HepG2 (cell line): ENCODE measurements at regions not wholly inside any gene's neighbourhood (a gene's known extent, or its start where the extent isn't known, plus 50 kb on each side); places are given as distances from the start of the nearest gene placed in this dataset.

Experiments used
- ATAC-seq: fragments of 200-7000 bp; cut with Tn5 transposase; 3 replicates; pipeline ENCODE4 v1.9.1; 2020; ENCODE audit warnings: mild to moderate bottlenecking, moderate library complexity
- BruUV-seq: library from RNA; stranded (reverse); fragments of 400-500 nt; replicated peaks from 2 replicates; lab custom pipeline; 2021; lab: Mats Ljungman, UMichigan
- CTCF ChIA-PET: fragments of 300-600 bp; formaldehyde crosslinking; extraction: SDS; loops from one replicate; lab custom pipeline; 2021; ENCODE audit warnings: low total read pairs, inconsistent platforms, low intra/inter-chr PET ratio; lab: Yijun Ruan, JAX
- POLR2A ChIA-PET: fragments of 350-600 bp; sonication (Branson Sonifier 250); formaldehyde crosslinking; loops from one replicate; lab custom pipeline; 2020; ENCODE audit warnings: antibody characterized with exemption, inconsistent platforms; lab: Yijun Ruan, JAX
- DNase-seq: peaks from one replicate; pipeline ENCODE4 v3.0.0-alpha.2; 2015; ENCODE audit warnings: low spot score
- FAIRE-seq: peaks from 3 replicates; lab custom pipeline; 2011; peaks lifted over from hg19 to GRCh38; lab: Jason Lieb, UNC
- H2AFZ ChIP-seq: one replicate; pipeline ENCODE4 v1.6.1; 2011; ENCODE audit warnings: low read length, inconsistent platforms
- H3K27ac ChIP-seq: fragments of 300-600 bp; 3 replicates; pipeline ENCODE4 v1.8.0; 2011; ENCODE audit warnings: mixed run types, mild to moderate bottlenecking, mixed read lengths, low read length, inconsistent platforms; ENCODE audit not compliant: insufficient read depth; ENCODE audit errors: extremely low read length
- H3K27me3 ChIP-seq, 2 experiments: fragments of 200-600 bp in 1 of 2; 2 replicates in 1 of 2; 3 replicates in 1 of 2; pipeline versions ENCODE4 v1.6.0 to v1.8.0; 2011; ENCODE audit warnings: low read length in 2 of 2, mild to moderate bottlenecking in 2 of 2, moderate library complexity in 2 of 2, inconsistent platforms in 1 of 2; ENCODE audit not compliant: insufficient read depth in 2 of 2, control insufficient read depth in 1 of 2
- H3K36me3 ChIP-seq, 2 experiments: fragments of 200-600 bp in 1 of 2; replicated peaks in 1 of 2; 2 replicates in 1 of 2; 3 replicates in 1 of 2; pipeline versions ENCODE4 v1.5.1 to v1.8.0; 2011; ENCODE audit warnings: low read length in 2 of 2, inconsistent platforms in 1 of 2; ENCODE audit not compliant: insufficient read depth in 2 of 2, control insufficient read depth in 1 of 2
- H3K4me1 ChIP-seq: 2 replicates; pipeline ENCODE4 v1.5.1; 2012; ENCODE audit warnings: low read length, inconsistent platforms; ENCODE audit not compliant: insufficient read depth
- H3K4me2 ChIP-seq: 2 replicates; pipeline ENCODE4 v1.6.0; 2011; ENCODE audit warnings: low read depth, low read length, inconsistent platforms
- H3K4me3 ChIP-seq, 3 experiments: fragments of 200-600 bp in 1 of 3; sonication (generic), shearing (Covaris generic) in 1 of 3; replicated peaks in 1 of 3; 2 replicates each; pipeline ENCODE4 v1.5.1; 2011 to 2016; ENCODE audit warnings: low read length in 3 of 3, inconsistent platforms in 2 of 3, low read depth in 2 of 3, mild to moderate bottlenecking in 2 of 3, control low read depth in 1 of 3, mixed read lengths in 1 of 3; ENCODE audit not compliant: insufficient read depth in 1 of 3
- H3K79me2 ChIP-seq: one replicate; pipeline ENCODE4 v1.6.1; 2011; ENCODE audit warnings: low read length, inconsistent platforms; ENCODE audit not compliant: insufficient read depth
- H3K9ac ChIP-seq: 2 replicates; pipeline ENCODE4 v1.6.0; 2011; ENCODE audit warnings: mild to moderate bottlenecking, low read depth, low read length, inconsistent platforms; ENCODE audit not compliant: insufficient read depth
- H3K9me3 ChIP-seq: 2 replicates; pipeline ENCODE4 v1.5.1; 2012; ENCODE audit warnings: mild to moderate bottlenecking, low read length
- H4K20me1 ChIP-seq: 2 replicates; pipeline ENCODE4 v1.6.0; 2011; ENCODE audit warnings: inconsistent platforms, mild to moderate bottlenecking, low read length, moderate library complexity; ENCODE audit not compliant: insufficient read depth
- ARID4A ChIP-seq: sonication (generic); formaldehyde crosslinking; IDR thresholded peaks from 2 replicates; pipeline ENCODE4 v1.5.0; 2020; ENCODE audit warnings: mild to moderate bottlenecking, missing genetic modification reagents, borderline replicate concordance
- ATF4 ChIP-seq, 2 experiments: fragments of 450-650 bp in 1 of 2; sonication (generic) in 1 of 2; formaldehyde crosslinking; IDR thresholded peaks; 2 replicates each; pipeline versions ENCODE4 v1.5.0 to v1.8.0; 2020 to 2022; ENCODE audit warnings: mild to moderate bottlenecking in 1 of 2, missing genetic modification reagents in 1 of 2
- ATF6 ChIP-seq: sonication (generic); formaldehyde crosslinking; conservative IDR thresholded peaks from 2 replicates; pipeline ENCODE4 v1.4.0; 2020; ENCODE audit warnings: missing genetic modification reagents
- PAF1 ChIP-seq: IDR thresholded peaks from 2 replicates; pipeline ENCODE4 v1.6.1; 2016; ENCODE audit warnings: missing genetic modification reagents, missing compliant biosample characterization
- RFX1 ChIP-seq: fragments of 450-650 bp; IDR thresholded peaks from 2 replicates; pipeline ENCODE4 v1.6.1; 2017
- SMARCE1 ChIP-seq: fragments of 450-650 bp; IDR thresholded peaks from 2 replicates; pipeline ENCODE4 v1.6.1; 2017; ENCODE audit warnings: borderline replicate concordance
- ZBTB1 ChIP-seq: sonication (generic); formaldehyde crosslinking; IDR thresholded peaks from 2 replicates; pipeline ENCODE4 v1.4.0; 2020; ENCODE audit warnings: missing genetic modification reagents, borderline replicate concordance
- ZBTB4 ChIP-seq: sonication (generic); formaldehyde crosslinking; IDR thresholded peaks from 2 replicates; pipeline ENCODE4 v1.4.0; 2020; ENCODE audit warnings: missing genetic modification reagents, mild to moderate bottlenecking, borderline replicate concordance
- ZC3H4 ChIP-seq: sonication (generic); formaldehyde crosslinking; IDR thresholded peaks from 2 replicates; pipeline ENCODE4 v1.4.0; 2020; ENCODE audit warnings: missing genetic modification reagents, borderline replicate concordance
- ZNF235 ChIP-seq: sonication (generic); formaldehyde crosslinking; IDR thresholded peaks from 2 replicates; pipeline ENCODE4 v1.8.1; 2023; ENCODE audit warnings: mild to moderate bottlenecking, missing genetic modification reagents, borderline replicate concordance
- ZNF354B ChIP-seq: sonication (generic); formaldehyde crosslinking; IDR thresholded peaks from 2 replicates; pipeline ENCODE4 v1.8.0; 2022; ENCODE audit warnings: mild to moderate bottlenecking, missing genetic modification reagents
- ZNF761 ChIP-seq: sonication (generic); formaldehyde crosslinking; conservative IDR thresholded peaks from 2 replicates; pipeline ENCODE4 v1.4.0; 2020; ENCODE audit warnings: mild to moderate bottlenecking, missing genetic modification reagents
- WGBS: methylation state at CpG from one replicate; pipeline ENCODE4 v1.1.6; 2017; ENCODE audit warnings: low lambda C conversion rate; 5-methylcytosine and 5-hydroxymethylcytosine counted together
- in situ Hi-C: cut with HindIII; loops from 2 replicates; pipeline ENCODE4 v1.10.0; 2017; ENCODE audit warnings: low pct_unique_long_range_greater_than_20kb; ENCODE audit not compliant: extremely low pct_ligation_motif_present
- intact Hi-C: fragments of 100-400 bp; cut with micrococcal nuclease; formaldehyde crosslinking; loops from one replicate; pipeline ENCODE4 v1.10.0; 2022; ENCODE audit not compliant: unreplicated experiment

- TF ChIP-seq ATF6 (CRISPR knock-in tag) = no peak
Observed at GRCh38 chr20:53824779-53825178, 231.1 kb upstream of the ZNF217 start (continued).

- intact Hi-C loops (no loop called here), in situ Hi-C loops (no loop called here)
- DNase-seq (no peak), ATAC-seq (no peak), FAIRE-seq (no peak)
- Histone ChIP-seq H3K9ac (no peak overlapping the region), H3K36me3 (no peaks in the 10 kb centered on the region), H3K4me3 (no peak overlapping the region), H3K9me3 (no peaks in the 10 kb centered on the region), H3K4me2 (no peak overlapping the region), H2AFZ (no peak overlapping the region), H3K79me2 (no peaks in the 10 kb centered on the region), H4K20me1 (no peaks in the 10 kb centered on the region), H3K4me1 (peaks cover 45% of the 10 kb centered on the region), H3K27me3 (no peaks in the 10 kb centered on the region), H3K27ac (no peak overlapping the region)
- ChIA-PET POLR2A (no interaction called here), CTCF (no interaction called here)
- no TSS peak for BruUV-seq
- WGBS = 86% methylated on average over 6 of the region's 6 CpGs
- no peak for TF ChIP-seq ZC3H4 (CRISPR knock-in tag)
- no peak for TF ChIP-seq ZNF761 (CRISPR knock-in tag)
- TF ChIP-seq ZBTB4 = 0 out of 2 replicates have a peak, but pooled peaks have one; percentile 38
- TF ChIP-seq ZNF235 (CRISPR knock-in tag) = no peak
- TF ChIP-seq ZBTB1 (CRISPR knock-in tag) = no peak
- no peak for TF ChIP-seq PAF1 (CRISPR knock-in tag)
- no peak for TF ChIP-seq ARID4A (CRISPR knock-in tag)
- no peak for TF ChIP-seq RFX1
- TF ChIP-seq SMARCE1 = no peak
- no peak for TF ChIP-seq ATF4 (CRISPR knock-in tag; IDR thresholded peaks at IDR 0.05)
- TF ChIP-seq ZNF354B = no peak
Observed at GRCh38 chr20:53823121-53823764, 229.6 kb upstream of the ZNF217 start.
